ENCODE measurements at regions not wholly inside any gene's neighbourhood (a gene's known extent, or its start where the extent isn't known, plus 50 kb on each side); places are given as distances from the start of the nearest gene placed in this dataset.

DNA sequence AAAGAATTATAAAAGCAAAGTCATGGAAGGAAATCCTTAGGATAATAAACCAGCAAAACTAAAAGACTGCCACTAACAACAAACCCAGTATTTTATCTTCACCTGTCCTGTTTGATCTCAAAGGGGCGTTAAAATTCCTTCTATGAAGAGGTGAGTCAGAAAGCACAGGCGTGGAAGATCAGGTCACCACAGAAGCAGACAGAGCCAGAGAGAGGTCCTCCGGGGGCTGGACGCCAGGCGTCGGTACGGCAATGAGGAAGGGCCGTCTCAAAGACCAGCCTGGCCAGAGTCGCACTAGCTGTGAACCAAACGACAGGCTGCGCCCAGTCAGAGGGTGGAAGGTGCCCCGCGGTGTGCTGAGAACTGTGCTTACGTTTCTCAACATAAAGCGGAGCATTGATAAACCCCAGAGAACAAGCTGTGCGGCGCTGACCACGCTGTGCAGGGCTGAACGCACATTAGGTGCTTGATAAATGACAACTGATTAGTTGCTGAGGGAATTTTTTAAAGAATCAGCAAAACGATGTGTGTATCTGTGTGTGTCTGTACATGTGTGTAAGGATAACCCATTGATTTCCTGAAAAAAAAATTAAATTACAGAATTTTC, 85.6 kb downstream of the RNASET2 start:
- ChIA-PET POLR2A (no interaction called here), CTCF (no interaction called here)
- H3K9me1 ChIP-seq (replicated peaks; ENCODE audit: control insufficient read depth, extremely low read depth, insufficient read depth, low read length) = no peaks in the 10 kb centered on the region
- DNase-seq (ENCODE audit: low read depth, low spot score) = no peak
- H3K4me1 ChIP-seq (ENCODE audit: control insufficient read depth, extremely low read depth, insufficient read depth, low read length) = no peaks in the 10 kb centered on the region
- no peaks in the 10 kb centered on the region for H4K20me1 ChIP-seq (replicated peaks; ENCODE audit: control insufficient read depth, extremely low read depth, insufficient read depth, low read length)
- no peak overlapping the region for H3K9ac ChIP-seq (replicated peaks; ENCODE audit: extremely low read depth, insufficient read depth, low read length)
- no peaks in the 10 kb centered on the region for H3K36me3 ChIP-seq (ENCODE audit: control insufficient read depth in 2 of 2, extremely low read depth in 1 of 2, insufficient read depth in 2 of 2, low read length in 2 of 2)
- H3K4me3 ChIP-seq (replicated peaks in 1 of 3; ENCODE audit: insufficient read depth in 1 of 3, low read depth in 1 of 3, low read length in 3 of 3) = no peak overlapping the region
- H3K4me2 ChIP-seq (ENCODE audit: insufficient read depth, low read length) = no peak overlapping the region
- intact Hi-C loops (cut with micrococcal nuclease) = no loop called here
- no peak for FAIRE-seq
- H2AFZ ChIP-seq (ENCODE audit: low read depth, low read length) = no peak overlapping the region
- dilution Hi-C loops (cut with MboI; ENCODE audit: extremely low pct_ligation_motif_present, low sequenced_read_pairs) = no loop called here
- no peaks in the 10 kb centered on the region for H3K9me3 ChIP-seq (replicated peaks; ENCODE audit: control insufficient read depth, insufficient read depth, low read length)
- TF ChIP-seq, protein P1, sequence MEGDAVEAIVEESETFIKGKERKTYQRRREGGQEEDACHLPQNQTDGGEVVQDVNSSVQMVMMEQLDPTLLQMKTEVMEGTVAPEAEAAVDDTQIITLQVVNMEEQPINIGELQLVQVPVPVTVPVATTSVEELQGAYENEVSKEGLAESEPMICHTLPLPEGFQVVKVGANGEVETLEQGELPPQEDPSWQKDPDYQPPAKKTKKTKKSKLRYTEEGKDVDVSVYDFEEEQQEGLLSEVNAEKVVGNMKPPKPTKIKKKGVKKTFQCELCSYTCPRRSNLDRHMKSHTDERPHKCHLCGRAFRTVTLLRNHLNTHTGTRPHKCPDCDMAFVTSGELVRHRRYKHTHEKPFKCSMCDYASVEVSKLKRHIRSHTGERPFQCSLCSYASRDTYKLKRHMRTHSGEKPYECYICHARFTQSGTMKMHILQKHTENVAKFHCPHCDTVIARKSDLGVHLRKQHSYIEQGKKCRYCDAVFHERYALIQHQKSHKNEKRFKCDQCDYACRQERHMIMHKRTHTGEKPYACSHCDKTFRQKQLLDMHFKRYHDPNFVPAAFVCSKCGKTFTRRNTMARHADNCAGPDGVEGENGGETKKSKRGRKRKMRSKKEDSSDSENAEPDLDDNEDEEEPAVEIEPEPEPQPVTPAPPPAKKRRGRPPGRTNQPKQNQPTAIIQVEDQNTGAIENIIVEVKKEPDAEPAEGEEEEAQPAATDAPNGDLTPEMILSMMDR (IDR thresholded peaks at IDR 0.05; ENCODE audit: extremely low read depth in 1 of 2, insufficient read depth in 1 of 2, low read depth in 1 of 2, low read length in 2 of 2) = no peak
- H3K79me2 ChIP-seq (ENCODE audit: control insufficient read depth, insufficient read depth, low read length) = no peaks in the 10 kb centered on the region
- H3K27me3 ChIP-seq (ENCODE audit: control insufficient read depth in 2 of 2, insufficient read depth in 2 of 2, low read length in 2 of 2) = peaks cover 0 to 5% of the 10 kb centered on the region in 2 experiments
- H3K27ac ChIP-seq (ENCODE audit: insufficient read depth, low read depth, low read length) = no peak overlapping the region
- BruUV-seq (replicated peaks) = no TSS peak

DNA sequence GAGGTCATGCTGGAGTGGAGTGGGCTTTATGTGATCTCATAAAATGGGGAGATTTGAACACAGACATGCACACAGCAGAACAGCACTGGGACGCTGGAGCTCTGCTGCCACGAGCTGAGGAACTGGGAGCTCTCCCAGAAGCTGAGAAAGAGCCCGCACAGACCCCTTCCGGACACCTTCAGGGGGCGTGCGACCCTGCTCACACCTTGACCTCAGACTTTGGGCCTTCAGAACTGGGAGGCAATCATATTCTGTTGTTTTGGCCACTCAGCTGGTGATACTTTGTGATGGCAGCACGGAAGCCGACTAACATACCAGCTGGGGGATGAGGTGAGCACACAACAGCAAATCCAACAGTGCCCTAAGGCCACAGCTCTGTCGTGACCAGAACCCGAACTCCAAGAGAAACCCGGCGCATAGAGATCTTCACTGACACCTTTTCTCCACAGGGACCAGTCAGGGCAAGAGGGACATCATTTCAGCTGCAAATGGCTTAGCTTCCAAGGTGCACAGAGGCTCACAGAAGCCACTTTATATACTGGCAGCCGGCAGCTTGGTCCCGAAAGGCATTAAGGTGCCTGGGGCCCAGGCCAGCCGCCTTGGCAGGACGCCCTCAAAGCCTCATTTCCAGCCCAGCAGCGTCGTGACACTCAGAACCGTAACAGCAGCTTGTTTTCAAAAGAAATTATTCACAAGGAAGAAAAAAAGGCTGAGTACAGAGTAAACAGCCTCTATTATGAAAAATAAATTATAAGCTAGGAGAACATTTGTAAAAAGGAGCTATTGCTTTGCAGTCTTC, 89.3 kb downstream of the RNASET2 start:
- FAIRE-seq = no peak
- Histone ChIP-seq H3K27ac (ENCODE audit: insufficient read depth, low read depth, low read length) (no peak overlapping the region), H3K9me3 (replicated peaks; ENCODE audit: control insufficient read depth, insufficient read depth, low read length) (no peaks in the 10 kb centered on the region), H3K79me2 (ENCODE audit: control insufficient read depth, insufficient read depth, low read length) (no peaks in the 10 kb centered on the region), H3K4me1 (ENCODE audit: control insufficient read depth, extremely low read depth, insufficient read depth, low read length) (no peaks in the 10 kb centered on the region), H3K36me3 (ENCODE audit: control insufficient read depth in 2 of 2, extremely low read depth in 1 of 2, insufficient read depth in 2 of 2, low read length in 2 of 2) (no peaks in the 10 kb centered on the region), H3K9me1 (replicated peaks; ENCODE audit: control insufficient read depth, extremely low read depth, insufficient read depth, low read length) (no peaks in the 10 kb centered on the region), H3K27me3 (ENCODE audit: control insufficient read depth in 2 of 2, insufficient read depth in 2 of 2, low read length in 2 of 2) (peaks cover 19 to 21% of the 10 kb centered on the region in 2 experiments), H3K4me2 (ENCODE audit: insufficient read depth, low read length) (no peak overlapping the region), H2AFZ (ENCODE audit: low read depth, low read length) (no peak overlapping the region), H4K20me1 (replicated peaks; ENCODE audit: control insufficient read depth, extremely low read depth, insufficient read depth, low read length) (no peaks in the 10 kb centered on the region), H3K4me3 (replicated peaks in 1 of 3; ENCODE audit: insufficient read depth in 1 of 3, low read depth in 1 of 3, low read length in 3 of 3) (no peak overlapping the region), H3K9ac (replicated peaks; ENCODE audit: extremely low read depth, insufficient read depth, low read length) (no peak overlapping the region)
- intact Hi-C loops (cut with micrococcal nuclease) = no loop called here
- ChIA-PET CTCF (interaction anchor here (1.3 kb wide), 1 partner anchor 122 kb away, joined by 3 read pairs; no protein-coding TSS in a partner anchor), POLR2A (no interaction called here)
- TF ChIP-seq EZH2 (IDR thresholded peaks at IDR 0.05; ENCODE audit: borderline replicate concordance, low read depth, low read length, severe bottlenecking) = no peak
- no peak for TF ChIP-seq FOS (IDR thresholded peaks at IDR 0.05; ENCODE audit: borderline replicate concordance, insufficient read depth, low read length)
- TF ChIP-seq, protein P1 (IDR thresholded peaks at IDR 0.05; ENCODE audit: extremely low read depth in 1 of 2, insufficient read depth in 1 of 2, low read depth in 1 of 2, low read length in 2 of 2) = no peak
- TF ChIP-seq GATA2 (IDR thresholded peaks at IDR 0.05; ENCODE audit: insufficient read depth, insufficient read length, low read depth, low read length) = no peak
- no peak for TF ChIP-seq MYC (IDR thresholded peaks at IDR 0.05; ENCODE audit: low read depth, low read length)
- TF ChIP-seq POLR2AphosphoS5 (IDR thresholded peaks at IDR 0.05; ENCODE audit: insufficient read depth, low read depth, low read length) = no peak
- no peak for TF ChIP-seq JUN (IDR thresholded peaks at IDR 0.05; ENCODE audit: borderline replicate concordance, insufficient read depth, insufficient read length, low read depth)
- TF ChIP-seq POLR2A (IDR thresholded peaks at IDR 0.05; ENCODE audit: low read depth, low read length) = no peak
- TF ChIP-seq MAX (IDR thresholded peaks at IDR 0.05; ENCODE audit: insufficient read depth, insufficient read length) = no peak
- DNase-seq (ENCODE audit: low read depth, low spot score) = no peak
- dilution Hi-C loops (cut with MboI; ENCODE audit: extremely low pct_ligation_motif_present, low sequenced_read_pairs) = no loop called here
- no TSS peak for BruUV-seq (replicated peaks)

Data from endothelial cell of umbilical vein (primary cell).